ENCODE measurements at regions not wholly inside any gene's neighbourhood (a gene's known extent, or its start where the extent isn't known, plus 50 kb on each side); places are given as distances from the start of the nearest gene placed in this dataset.

DNA sequence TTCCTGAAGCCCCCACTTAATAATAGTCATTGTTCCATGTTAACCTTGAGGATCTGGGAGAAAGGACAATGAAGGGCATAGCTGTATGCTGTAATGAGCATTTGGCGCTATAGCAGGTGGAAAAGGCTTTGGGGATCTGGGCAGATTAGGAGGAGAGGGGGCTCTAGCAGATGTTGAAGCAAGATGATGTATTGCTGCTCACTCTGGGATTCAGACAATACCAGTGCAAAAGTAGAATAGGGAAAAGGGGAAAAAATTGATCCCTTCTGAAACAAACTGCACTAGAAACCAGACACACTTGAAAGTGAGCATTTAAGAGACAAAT, 575.3 kb upstream of the MEF2C start:
- TF ChIP-seq EZH2phosphoT487 (conservative IDR thresholded peaks at IDR 0.05; ENCODE audit: low read length), result no peak
- TF ChIP-seq, protein P1, sequence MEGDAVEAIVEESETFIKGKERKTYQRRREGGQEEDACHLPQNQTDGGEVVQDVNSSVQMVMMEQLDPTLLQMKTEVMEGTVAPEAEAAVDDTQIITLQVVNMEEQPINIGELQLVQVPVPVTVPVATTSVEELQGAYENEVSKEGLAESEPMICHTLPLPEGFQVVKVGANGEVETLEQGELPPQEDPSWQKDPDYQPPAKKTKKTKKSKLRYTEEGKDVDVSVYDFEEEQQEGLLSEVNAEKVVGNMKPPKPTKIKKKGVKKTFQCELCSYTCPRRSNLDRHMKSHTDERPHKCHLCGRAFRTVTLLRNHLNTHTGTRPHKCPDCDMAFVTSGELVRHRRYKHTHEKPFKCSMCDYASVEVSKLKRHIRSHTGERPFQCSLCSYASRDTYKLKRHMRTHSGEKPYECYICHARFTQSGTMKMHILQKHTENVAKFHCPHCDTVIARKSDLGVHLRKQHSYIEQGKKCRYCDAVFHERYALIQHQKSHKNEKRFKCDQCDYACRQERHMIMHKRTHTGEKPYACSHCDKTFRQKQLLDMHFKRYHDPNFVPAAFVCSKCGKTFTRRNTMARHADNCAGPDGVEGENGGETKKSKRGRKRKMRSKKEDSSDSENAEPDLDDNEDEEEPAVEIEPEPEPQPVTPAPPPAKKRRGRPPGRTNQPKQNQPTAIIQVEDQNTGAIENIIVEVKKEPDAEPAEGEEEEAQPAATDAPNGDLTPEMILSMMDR (IDR thresholded peaks at IDR 0.05; ENCODE audit: insufficient read depth, low read length, poor library complexity, severe bottlenecking), result no peak
- no peaks in the 10 kb centered on the region for H3F3A ChIP-seq (ENCODE audit: insufficient read depth)
- H3K79me2 ChIP-seq (ENCODE audit: insufficient read depth, low read length), result no peaks in the 10 kb centered on the region
- no peaks in the 10 kb centered on the region for H3K27me3 ChIP-seq (ENCODE audit: low read length)
- no peaks in the 10 kb centered on the region for H3K9me3 ChIP-seq (ENCODE audit: insufficient read depth, low read length)
- H3K4me2 ChIP-seq (ENCODE audit: low read depth, low read length, poor library complexity, severe bottlenecking), result no peak overlapping the region
- H3K9ac ChIP-seq (ENCODE audit: low read length), result no peak overlapping the region
- H3K9me2 ChIP-seq (replicated peaks; ENCODE audit: insufficient read depth, low read length), result no peaks in the 10 kb centered on the region
- H3K4me3 ChIP-seq (ENCODE audit: insufficient read depth, low read length, poor library complexity, severe bottlenecking), result no peak overlapping the region
- H3K36me3 ChIP-seq (ENCODE audit: low read length), result no peaks in the 10 kb centered on the region
- H3K27ac ChIP-seq (ENCODE audit: low read depth, low read length), result no peak overlapping the region
- no peaks in the 10 kb centered on the region for H4K20me1 ChIP-seq (ENCODE audit: low read depth, low read length)
- H2AFZ ChIP-seq (ENCODE audit: low read depth, low read length, severe bottlenecking), result no peak overlapping the region

DNA sequence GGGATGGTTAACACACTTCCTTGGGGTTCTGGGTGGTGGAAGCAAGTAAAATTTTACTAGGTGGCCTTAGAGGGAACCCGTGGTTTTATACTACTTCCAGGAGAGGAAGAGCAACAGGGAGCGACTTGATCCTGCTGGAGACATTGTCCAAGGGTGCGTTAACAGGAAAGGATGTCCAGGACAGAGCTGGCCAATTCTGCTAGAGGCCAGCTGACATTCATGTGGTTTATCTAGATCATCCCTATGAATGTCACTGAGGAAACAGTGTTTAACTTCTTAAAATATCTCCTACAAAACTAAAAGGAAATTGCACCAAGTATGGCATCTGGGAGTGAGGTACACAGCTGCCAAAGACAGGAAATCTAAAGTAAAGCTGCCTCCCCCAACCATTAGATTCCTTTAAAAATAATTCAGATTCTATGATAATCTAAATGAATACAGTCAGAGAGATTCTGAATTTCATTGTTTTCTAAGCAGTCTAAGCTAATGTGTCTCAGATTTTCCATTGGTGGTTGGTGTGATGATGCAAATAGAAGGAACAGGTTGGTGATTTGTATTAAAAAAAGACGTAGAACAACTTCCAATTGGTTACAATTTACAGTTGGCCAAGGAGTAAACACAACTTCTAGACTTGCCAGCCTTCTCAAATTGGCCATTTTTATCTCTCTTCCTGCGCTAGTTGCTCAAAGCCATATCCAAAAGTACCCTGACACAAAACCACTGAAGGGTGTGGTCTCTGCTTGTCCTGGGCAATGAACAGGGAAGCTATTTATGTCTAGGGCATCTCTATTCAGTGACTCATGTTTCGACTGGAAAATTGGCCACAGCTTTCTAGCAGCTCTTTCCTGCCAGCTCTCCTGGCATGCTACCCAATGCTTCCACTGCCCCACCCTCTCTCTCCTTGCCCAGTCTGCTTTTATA, 574.7 kb upstream of the MEF2C start:
- no peaks in the 10 kb centered on the region for H3F3A ChIP-seq (ENCODE audit: insufficient read depth)
- no peaks in the 10 kb centered on the region for H3K27me3 ChIP-seq (ENCODE audit: low read length)
- no peak overlapping the region for H3K4me3 ChIP-seq (ENCODE audit: insufficient read depth, low read length, poor library complexity, severe bottlenecking)
- no peaks in the 10 kb centered on the region for H3K36me3 ChIP-seq (ENCODE audit: low read length)
- H3K9me2 ChIP-seq (replicated peaks; ENCODE audit: insufficient read depth, low read length), result no peaks in the 10 kb centered on the region
- H3K27ac ChIP-seq (ENCODE audit: low read depth, low read length), result no peak overlapping the region
- H4K20me1 ChIP-seq (ENCODE audit: low read depth, low read length), result no peaks in the 10 kb centered on the region
- no peak for TF ChIP-seq EZH2phosphoT487 (conservative IDR thresholded peaks at IDR 0.05; ENCODE audit: low read length)
- TF ChIP-seq, protein P1 (IDR thresholded peaks at IDR 0.05; ENCODE audit: insufficient read depth, low read length, poor library complexity, severe bottlenecking), result no peak
- H3K9me3 ChIP-seq (ENCODE audit: insufficient read depth, low read length), result no peaks in the 10 kb centered on the region
- H2AFZ ChIP-seq (ENCODE audit: low read depth, low read length, severe bottlenecking), result no peak overlapping the region
- no peak overlapping the region for H3K4me2 ChIP-seq (ENCODE audit: low read depth, low read length, poor library complexity, severe bottlenecking)
- H3K9ac ChIP-seq (ENCODE audit: low read length), result no peak overlapping the region
- H3K79me2 ChIP-seq (ENCODE audit: insufficient read depth, low read length), result no peaks in the 10 kb centered on the region

GRCh38 chr5:89452081-89452480, 569.1 kb upstream of the MEF2C start:
- Histone ChIP-seq H3F3A (ENCODE audit: insufficient read depth) (no peaks in the 10 kb centered on the region), H3K4me2 (ENCODE audit: low read depth, low read length, poor library complexity, severe bottlenecking) (no peak overlapping the region), H3K79me2 (ENCODE audit: insufficient read depth, low read length) (no peaks in the 10 kb centered on the region), H3K9me2 (replicated peaks; ENCODE audit: insufficient read depth, low read length) (no peaks in the 10 kb centered on the region), H3K27me3 (ENCODE audit: low read length) (no peaks in the 10 kb centered on the region), H3K9me3 (ENCODE audit: insufficient read depth, low read length) (no peaks in the 10 kb centered on the region), H2AFZ (ENCODE audit: low read depth, low read length, severe bottlenecking) (no peak overlapping the region), H3K9ac (ENCODE audit: low read length) (no peak overlapping the region), H3K4me3 (ENCODE audit: insufficient read depth, low read length, poor library complexity, severe bottlenecking) (no peak overlapping the region), H3K36me3 (ENCODE audit: low read length) (no peaks in the 10 kb centered on the region), H3K27ac (ENCODE audit: low read depth, low read length) (no peak overlapping the region), H4K20me1 (ENCODE audit: low read depth, low read length) (no peaks in the 10 kb centered on the region)
- TF ChIP-seq, protein P1 (IDR thresholded peaks at IDR 0.05; ENCODE audit: insufficient read depth, low read length, poor library complexity, severe bottlenecking), result no peak
- TF ChIP-seq EZH2phosphoT487 (conservative IDR thresholded peaks at IDR 0.05; ENCODE audit: low read length), result no peak

Data from SU-DHL-6 (cell line).